ENCODE measurements at regions not wholly inside any gene's neighbourhood (a gene's known extent, or its start where the extent isn't known, plus 50 kb on each side); places are given as distances from the start of the nearest gene placed in this dataset.

DNA sequence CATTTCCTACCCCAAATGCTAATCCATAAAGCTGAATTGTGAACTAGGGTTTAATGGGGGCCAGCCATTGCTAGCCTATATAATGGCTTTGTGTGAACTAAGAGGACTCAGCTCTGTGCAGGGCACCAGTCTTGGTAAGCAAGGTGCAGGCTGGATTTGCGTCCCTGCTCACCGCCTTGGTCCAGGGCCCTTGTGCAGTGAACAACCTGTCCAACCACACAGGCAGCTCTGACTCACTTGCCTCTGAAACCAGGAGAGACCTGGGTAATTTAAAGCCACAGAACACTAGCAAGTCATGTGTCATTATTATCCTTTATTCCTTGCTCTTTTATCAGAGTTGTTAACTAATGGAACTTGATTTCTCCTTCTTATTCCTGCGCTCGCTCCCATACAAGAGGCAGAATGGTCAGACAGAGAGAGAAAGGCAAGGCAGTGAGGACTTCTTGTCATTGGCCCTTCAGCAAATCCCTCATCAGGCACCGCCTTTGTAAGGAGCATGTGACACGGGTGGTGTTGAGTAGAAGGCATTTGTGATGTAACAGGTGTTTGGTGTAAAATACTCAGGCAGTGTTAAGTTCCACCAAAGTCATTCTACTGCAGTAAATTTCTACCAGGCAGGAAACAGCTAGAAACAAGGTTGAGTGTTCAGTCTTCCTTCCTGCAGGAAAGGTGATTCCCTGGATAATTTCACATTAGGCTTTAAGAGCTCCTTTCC lies 67.3 kb upstream of the OLIG2 start:
- WGBS, 2 experiments (ENCODE audit: extremely low coverage in 1 of 2, insufficient coverage in 1 of 2, insufficient read length in 1 of 2, insufficient replicate concordance in 2 of 2, low coverage in 1 of 2, low lambda C conversion rate in 2 of 2, missing lambda C conversion rate in 1 of 2): 80% methylated on average over 6 of the region's 6 CpGs; no CpG with 5 or more reads in 1 of the 2 experiments
- POLR2A ChIA-PET (ENCODE audit: partially characterized antibody): interaction anchor here (1.4 to 1.5 kb wide), 2 partner anchors 9 to 366 kb away, joined by 4 read pairs; partner anchors contain the start of gene IFNAR1
- H3K9ac ChIP-seq (replicated peaks in 1 of 4; ENCODE audit: extremely low read depth in 1 of 4, low read depth in 3 of 4, low read length in 3 of 4): no peak overlapping the region
- no peak overlapping the region for H2BK120ac ChIP-seq (replicated peaks; ENCODE audit: low read depth, low read length)
- H3K23ac ChIP-seq (ENCODE audit: insufficient read length): no peak overlapping the region
- DNase-seq (ENCODE audit: low read depth in 1 of 2, low spot score in 2 of 2) (no peak), FAIRE-seq (peak; percentile 55)
- no peaks in the 10 kb centered on the region for H3K79me2 ChIP-seq (ENCODE audit: control insufficient read depth in 1 of 2, insufficient read depth in 2 of 2, low read length in 2 of 2)
- no peaks in the 10 kb centered on the region for H3K9me3 ChIP-seq (ENCODE audit: insufficient read depth in 2 of 2, low read depth in 1 of 2, low read length in 1 of 2)
- H3K4me3 ChIP-seq (ENCODE audit: extremely low read depth in 1 of 4, insufficient read depth in 2 of 4, low read depth in 3 of 4, low read length in 4 of 4): no peak overlapping the region
- no peak overlapping the region for H2BK5ac ChIP-seq (ENCODE audit: low read depth, low read length)
- no peak overlapping the region for H2AK5ac ChIP-seq (ENCODE audit: low read depth, low read length)
- no peak overlapping the region for H4K8ac ChIP-seq (ENCODE audit: extremely low read depth, insufficient read depth, low read length)
- H3K79me1 ChIP-seq (ENCODE audit: low read depth, low read length): no peaks in the 10 kb centered on the region
- peak overlapping the region; percentile 79 for H2AFZ ChIP-seq (ENCODE audit: low read length)
- no peak overlapping the region for H3K56ac ChIP-seq (replicated peaks; ENCODE audit: insufficient read length, low read depth, low read length)
- H3K4me2 ChIP-seq (ENCODE audit: insufficient read depth in 1 of 2, low read depth in 2 of 2, low read length in 2 of 2): peak overlapping the region; percentile 19 to 45; a peak in 1 of 4 replicates
- no peak overlapping the region; the same call in 1 of the 2 replicates for H2BK15ac ChIP-seq (ENCODE audit: low read length)
- no peaks in the 10 kb centered on the region for H4K20me1 ChIP-seq (replicated peaks in 1 of 2; ENCODE audit: control insufficient read depth in 1 of 2, insufficient read depth in 2 of 2, low read length in 2 of 2)
- H3K14ac ChIP-seq (ENCODE audit: insufficient read length): no peak overlapping the region
- TF ChIP-seq CHD1 (IDR thresholded peaks at IDR 0.05; ENCODE audit: low read depth, low read length): no peak
- TF ChIP-seq USF2 (IDR thresholded peaks at IDR 0.05; ENCODE audit: low read length): peak; percentile 25; the same call in 1 of the 2 replicates
- no peak for TF ChIP-seq CHD2 (IDR thresholded peaks at IDR 0.05; ENCODE audit: low read length)
- no peak for TF ChIP-seq TEAD4 (IDR thresholded peaks at IDR 0.05; ENCODE audit: low read depth, low read length)
- TF ChIP-seq SP1 (IDR thresholded peaks at IDR 0.05; ENCODE audit: low read depth, low read length): no peak
- H3K4ac ChIP-seq (replicated peaks; ENCODE audit: insufficient read length, low read depth, low read length): no peak overlapping the region
- no peak overlapping the region for H3K27ac ChIP-seq (ENCODE audit: low read depth, low read length)
- H4K5ac ChIP-seq (ENCODE audit: insufficient read length, low read depth, low read length): no peak overlapping the region
- H3K27me3 ChIP-seq (replicated peaks in 1 of 4; ENCODE audit: control insufficient read depth in 3 of 4, extremely low read depth in 1 of 4, insufficient read depth in 3 of 4, low read length in 3 of 4): no peaks in the 10 kb centered on the region
- H3K36me3 ChIP-seq (ENCODE audit: control insufficient read depth in 2 of 4, insufficient read depth in 4 of 4, low read length in 3 of 4): no peaks in the 10 kb centered on the region
- H3K23me2 ChIP-seq (ENCODE audit: low read depth, low read length): no peaks in the 10 kb centered on the region
- peaks cover 0 to 16% (median 6%) of the 10 kb centered on the region in 4 experiments; a peak in 5 of 7 replicates for H3K4me1 ChIP-seq (replicated peaks in 1 of 4; ENCODE audit: control insufficient read depth in 3 of 4, insufficient read depth in 4 of 4, low read length in 3 of 4)
- CTCF ChIA-PET (ENCODE audit: partially characterized antibody): interaction anchor here (0.5 to 2.1 kb wide), 10 partner anchors 9 to 484 kb away, joined by 3 to 9 read pairs (median 3); no protein-coding TSS in a partner anchor
- no peak overlapping the region for H2BK12ac ChIP-seq (ENCODE audit: low read depth, low read length)
- no peak overlapping the region; the same call in 1 of the 2 replicates for H3K18ac ChIP-seq (ENCODE audit: extremely low read depth, low read length)
- no peak overlapping the region for H4K91ac ChIP-seq (replicated peaks; ENCODE audit: insufficient read length, low read length)
- H2BK20ac ChIP-seq (ENCODE audit: low read length): peak overlapping the region; percentile 34; the same call in 1 of the 2 replicates
